ENCODE measurements at regions not wholly inside any gene's neighbourhood (a gene's known extent, or its start where the extent isn't known, plus 50 kb on each side); places are given as distances from the start of the nearest gene placed in this dataset.

DNA sequence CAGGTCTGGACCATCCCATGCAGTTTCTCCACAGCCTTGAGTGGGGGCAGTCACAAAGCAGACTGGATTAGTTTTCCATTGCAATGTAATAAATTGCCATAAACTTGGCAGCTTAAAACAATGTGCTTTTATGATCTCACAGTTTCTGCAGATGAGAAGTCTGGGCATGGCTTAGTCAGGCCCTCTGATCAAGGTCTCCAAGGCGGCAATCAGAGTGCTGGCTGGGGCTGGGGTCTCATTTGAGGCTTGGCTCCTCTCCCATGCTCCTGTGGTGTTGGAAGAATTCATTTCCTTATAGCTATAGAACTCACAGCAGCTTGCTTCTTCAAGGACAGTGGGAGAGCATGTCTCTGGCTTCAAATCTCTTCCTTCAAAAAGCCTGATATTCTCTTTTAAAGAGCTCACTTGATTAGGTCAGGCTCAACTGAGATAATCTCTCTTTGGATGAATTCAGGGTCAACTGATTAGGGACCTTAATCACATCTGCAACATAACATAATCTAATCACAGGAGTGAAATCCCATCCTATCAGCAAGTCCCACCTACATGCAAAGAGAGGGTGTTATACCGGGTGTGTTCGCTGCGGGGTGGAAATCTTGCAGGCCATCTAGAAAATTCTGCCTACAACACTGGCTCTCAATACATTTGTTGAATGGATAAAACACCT, 77.4 kb upstream of the SULF2 start:
- FAIRE-seq (no peak), DNase-seq (ENCODE audit: low read depth, low spot score) (no peak), ATAC-seq (no peak)
- intact Hi-C loops (cut with micrococcal nuclease; ENCODE audit: unreplicated experiment) = no loop called here
- Histone ChIP-seq H3K9ac (ENCODE audit: control insufficient read depth, insufficient read depth, low read length) (no peak overlapping the region), H3K27me3 (replicated peaks in 1 of 2; ENCODE audit: control insufficient read depth in 2 of 2, insufficient read depth in 2 of 2, low read length in 1 of 2) (peaks cover 0 to 3% of the 10 kb centered on the region in 2 experiments; a peak in 2 of 4 replicates), H2AFZ (ENCODE audit: control insufficient read depth, low read depth, low read length) (no peak overlapping the region), H3K4me2 (ENCODE audit: control insufficient read depth, insufficient read depth) (no peak overlapping the region), H3K79me2 (ENCODE audit: control insufficient read depth, insufficient read depth, low read length) (no peaks in the 10 kb centered on the region), H3K27ac (ENCODE audit: control insufficient read depth, insufficient read depth) (no peak overlapping the region), H3K4me1 (ENCODE audit: control insufficient read depth, insufficient read depth, low read length) (peaks cover 4% of the 10 kb centered on the region; the same call in 1 of the 2 replicates), H3K36me3 (ENCODE audit: control insufficient read depth in 2 of 2, insufficient read depth in 2 of 2, low read length in 1 of 2) (no peaks in the 10 kb centered on the region), H4K20me1 (ENCODE audit: control insufficient read depth, insufficient read depth) (no peaks in the 10 kb centered on the region), H3K9me3 (replicated peaks; ENCODE audit: control insufficient read depth, insufficient read depth, low read length) (no peaks in the 10 kb centered on the region), H3K4me3 (no peak overlapping the region)
- in situ Hi-C loops (cut with MboI) = no loop called here
- ChIA-PET POLR2A (no interaction called here), SMC1A (ENCODE audit: uncharacterized antibody, unreplicated experiment) (no interaction called here), CTCF (no interaction called here), RAD21 (ENCODE audit: unreplicated experiment) (interaction anchor here (0.6 kb wide), 1 partner anchor 433 kb away, joined by 3 read pairs; no protein-coding TSS in a partner anchor)
- BruUV-seq (replicated peaks) = no TSS peak
- TF ChIP-seq, protein P1, sequence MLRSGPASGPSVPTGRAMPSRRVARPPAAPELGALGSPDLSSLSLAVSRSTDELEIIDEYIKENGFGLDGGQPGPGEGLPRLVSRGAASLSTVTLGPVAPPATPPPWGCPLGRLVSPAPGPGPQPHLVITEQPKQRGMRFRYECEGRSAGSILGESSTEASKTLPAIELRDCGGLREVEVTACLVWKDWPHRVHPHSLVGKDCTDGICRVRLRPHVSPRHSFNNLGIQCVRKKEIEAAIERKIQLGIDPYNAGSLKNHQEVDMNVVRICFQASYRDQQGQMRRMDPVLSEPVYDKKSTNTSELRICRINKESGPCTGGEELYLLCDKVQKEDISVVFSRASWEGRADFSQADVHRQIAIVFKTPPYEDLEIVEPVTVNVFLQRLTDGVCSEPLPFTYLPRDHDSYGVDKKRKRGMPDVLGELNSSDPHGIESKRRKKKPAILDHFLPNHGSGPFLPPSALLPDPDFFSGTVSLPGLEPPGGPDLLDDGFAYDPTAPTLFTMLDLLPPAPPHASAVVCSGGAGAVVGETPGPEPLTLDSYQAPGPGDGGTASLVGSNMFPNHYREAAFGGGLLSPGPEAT (IDR thresholded peaks at IDR 0.05; ENCODE audit: low read depth) = no peak
- TF ChIP-seq NR2F1 (conservative IDR thresholded peaks at IDR 0.05) (no peak), CREB1 (IDR thresholded peaks at IDR 0.05; ENCODE audit: low read depth) (no peak), NR2C1 (IDR thresholded peaks at IDR 0.05) (no peak), NFXL1 (IDR thresholded peaks at IDR 0.05; ENCODE audit: borderline replicate concordance) (no peak), FOXK2 (IDR thresholded peaks at IDR 0.05) (no peak)
- TF ChIP-seq, protein P2, sequence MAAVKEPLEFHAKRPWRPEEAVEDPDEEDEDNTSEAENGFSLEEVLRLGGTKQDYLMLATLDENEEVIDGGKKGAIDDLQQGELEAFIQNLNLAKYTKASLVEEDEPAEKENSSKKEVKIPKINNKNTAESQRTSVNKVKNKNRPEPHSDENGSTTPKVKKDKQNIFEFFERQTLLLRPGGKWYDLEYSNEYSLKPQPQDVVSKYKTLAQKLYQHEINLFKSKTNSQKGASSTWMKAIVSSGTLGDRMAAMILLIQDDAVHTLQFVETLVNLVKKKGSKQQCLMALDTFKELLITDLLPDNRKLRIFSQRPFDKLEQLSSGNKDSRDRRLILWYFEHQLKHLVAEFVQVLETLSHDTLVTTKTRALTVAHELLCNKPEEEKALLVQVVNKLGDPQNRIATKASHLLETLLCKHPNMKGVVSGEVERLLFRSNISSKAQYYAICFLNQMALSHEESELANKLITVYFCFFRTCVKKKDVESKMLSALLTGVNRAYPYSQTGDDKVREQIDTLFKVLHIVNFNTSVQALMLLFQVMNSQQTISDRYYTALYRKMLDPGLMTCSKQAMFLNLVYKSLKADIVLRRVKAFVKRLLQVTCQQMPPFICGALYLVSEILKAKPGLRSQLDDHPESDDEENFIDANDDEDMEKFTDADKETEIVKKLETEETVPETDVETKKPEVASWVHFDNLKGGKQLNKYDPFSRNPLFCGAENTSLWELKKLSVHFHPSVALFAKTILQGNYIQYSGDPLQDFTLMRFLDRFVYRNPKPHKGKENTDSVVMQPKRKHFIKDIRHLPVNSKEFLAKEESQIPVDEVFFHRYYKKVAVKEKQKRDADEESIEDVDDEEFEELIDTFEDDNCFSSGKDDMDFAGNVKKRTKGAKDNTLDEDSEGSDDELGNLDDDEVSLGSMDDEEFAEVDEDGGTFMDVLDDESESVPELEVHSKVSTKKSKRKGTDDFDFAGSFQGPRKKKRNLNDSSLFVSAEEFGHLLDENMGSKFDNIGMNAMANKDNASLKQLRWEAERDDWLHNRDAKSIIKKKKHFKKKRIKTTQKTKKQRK (IDR thresholded peaks at IDR 0.05; ENCODE audit: low read depth, low read length) = no peak
- TF ChIP-seq, protein P3, sequence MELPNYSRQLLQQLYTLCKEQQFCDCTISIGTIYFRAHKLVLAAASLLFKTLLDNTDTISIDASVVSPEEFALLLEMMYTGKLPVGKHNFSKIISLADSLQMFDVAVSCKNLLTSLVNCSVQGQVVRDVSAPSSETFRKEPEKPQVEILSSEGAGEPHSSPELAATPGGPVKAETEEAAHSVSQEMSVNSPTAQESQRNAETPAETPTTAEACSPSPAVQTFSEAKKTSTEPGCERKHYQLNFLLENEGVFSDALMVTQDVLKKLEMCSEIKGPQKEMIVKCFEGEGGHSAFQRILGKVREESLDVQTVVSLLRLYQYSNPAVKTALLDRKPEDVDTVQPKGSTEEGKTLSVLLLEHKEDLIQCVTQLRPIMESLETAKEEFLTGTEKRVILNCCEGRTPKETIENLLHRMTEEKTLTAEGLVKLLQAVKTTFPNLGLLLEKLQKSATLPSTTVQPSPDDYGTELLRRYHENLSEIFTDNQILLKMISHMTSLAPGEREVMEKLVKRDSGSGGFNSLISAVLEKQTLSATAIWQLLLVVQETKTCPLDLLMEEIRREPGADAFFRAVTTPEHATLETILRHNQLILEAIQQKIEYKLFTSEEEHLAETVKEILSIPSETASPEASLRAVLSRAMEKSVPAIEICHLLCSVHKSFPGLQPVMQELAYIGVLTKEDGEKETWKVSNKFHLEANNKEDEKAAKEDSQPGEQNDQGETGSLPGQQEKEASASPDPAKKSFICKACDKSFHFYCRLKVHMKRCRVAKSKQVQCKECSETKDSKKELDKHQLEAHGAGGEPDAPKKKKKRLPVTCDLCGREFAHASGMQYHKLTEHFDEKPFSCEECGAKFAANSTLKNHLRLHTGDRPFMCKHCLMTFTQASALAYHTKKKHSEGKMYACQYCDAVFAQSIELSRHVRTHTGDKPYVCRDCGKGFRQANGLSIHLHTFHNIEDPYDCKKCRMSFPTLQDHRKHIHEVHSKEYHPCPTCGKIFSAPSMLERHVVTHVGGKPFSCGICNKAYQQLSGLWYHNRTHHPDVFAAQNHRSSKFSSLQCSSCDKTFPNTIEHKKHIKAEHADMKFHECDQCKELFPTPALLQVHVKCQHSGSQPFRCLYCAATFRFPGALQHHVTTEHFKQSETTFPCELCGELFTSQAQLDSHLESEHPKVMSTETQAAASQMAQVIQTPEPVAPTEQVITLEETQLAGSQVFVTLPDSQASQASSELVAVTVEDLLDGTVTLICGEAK (IDR thresholded peaks at IDR 0.05; ENCODE audit: borderline replicate concordance) = no peak
- TF ChIP-seq, protein P4, sequence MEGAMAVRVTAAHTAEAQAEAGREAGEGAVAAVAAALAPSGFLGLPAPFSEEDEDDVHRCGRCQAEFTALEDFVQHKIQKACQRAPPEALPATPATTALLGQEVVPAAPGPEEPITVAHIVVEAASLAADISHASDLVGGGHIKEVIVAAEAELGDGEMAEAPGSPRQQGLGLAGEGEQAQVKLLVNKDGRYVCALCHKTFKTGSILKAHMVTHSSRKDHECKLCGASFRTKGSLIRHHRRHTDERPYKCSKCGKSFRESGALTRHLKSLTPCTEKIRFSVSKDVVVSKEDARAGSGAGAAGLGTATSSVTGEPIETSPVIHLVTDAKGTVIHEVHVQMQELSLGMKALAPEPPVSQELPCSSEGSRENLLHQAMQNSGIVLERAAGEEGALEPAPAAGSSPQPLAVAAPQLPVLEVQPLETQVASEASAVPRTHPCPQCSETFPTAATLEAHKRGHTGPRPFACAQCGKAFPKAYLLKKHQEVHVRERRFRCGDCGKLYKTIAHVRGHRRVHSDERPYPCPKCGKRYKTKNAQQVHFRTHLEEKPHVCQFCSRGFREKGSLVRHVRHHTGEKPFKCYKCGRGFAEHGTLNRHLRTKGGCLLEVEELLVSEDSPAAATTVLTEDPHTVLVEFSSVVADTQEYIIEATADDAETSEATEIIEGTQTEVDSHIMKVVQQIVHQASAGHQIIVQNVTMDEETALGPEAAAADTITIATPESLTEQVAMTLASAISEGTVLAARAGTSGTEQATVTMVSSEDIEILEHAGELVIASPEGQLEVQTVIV (IDR thresholded peaks at IDR 0.05; ENCODE audit: borderline replicate concordance, partially characterized antibody) = no peak
- 66% methylated on average over 4 of the region's 4 CpGs for WGBS (ENCODE audit: insufficient coverage, insufficient replicate concordance, low lambda C conversion rate, missing lambda C conversion rate)
